Right lobe of liver (tissue), 4 donors: ENCODE measurements at regions not wholly inside any gene's neighbourhood (a gene's known extent, or its start where the extent isn't known, plus 50 kb on each side); places are given as distances from the start of the nearest gene placed in this dataset.

Source experiments
- POLR2A ChIP-seq: fragments of 450-650 bp; IDR thresholded peaks from one replicate; pipeline ENCODE4 v1.6.1; 2017; ENCODE audit warnings: antibody characterized with exemption, mild to moderate bottlenecking
- TF ChIP-seq, protein P1 (sequence below), 4 donors: fragments of 200-600 bp in 3 of 4; fragments of 450-650 bp in 1 of 4; IDR thresholded peaks; one replicate each; pipeline versions ENCODE4 v1.5.1 to v1.8.0; 2016 to 2022; ENCODE audit warnings: antibody characterized with exemption in 4 of 4, mild to moderate bottlenecking in 2 of 4
- donor health status: DM: no; HTN: no; CAD: no.
- donor health status: DM: no; HTN: no; CAD: no.
- donor health status: DM: no; HTN: yes; CAD: no.

DNA sequence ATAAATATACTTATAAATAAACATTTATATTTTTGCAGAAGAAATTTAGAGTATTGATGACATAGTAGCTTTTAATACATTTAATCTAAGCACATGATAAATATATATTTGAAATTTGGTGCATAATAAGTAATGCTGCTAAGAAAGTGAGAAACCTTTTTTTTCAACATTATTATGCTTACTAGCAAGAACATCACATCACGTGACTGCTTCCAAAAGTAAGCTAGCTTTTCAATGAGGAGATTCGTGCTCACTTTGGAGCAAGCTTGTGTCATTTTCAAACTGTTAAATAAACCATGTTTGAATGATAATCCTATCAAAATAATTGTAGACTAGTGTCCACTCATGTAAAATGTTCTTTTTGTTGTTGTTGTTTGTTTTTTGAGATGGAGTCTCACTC, 109.0 kb upstream of the SLC4A7 start:
- no peak for TF ChIP-seq POLR2A
- TF ChIP-seq, protein P1, sequence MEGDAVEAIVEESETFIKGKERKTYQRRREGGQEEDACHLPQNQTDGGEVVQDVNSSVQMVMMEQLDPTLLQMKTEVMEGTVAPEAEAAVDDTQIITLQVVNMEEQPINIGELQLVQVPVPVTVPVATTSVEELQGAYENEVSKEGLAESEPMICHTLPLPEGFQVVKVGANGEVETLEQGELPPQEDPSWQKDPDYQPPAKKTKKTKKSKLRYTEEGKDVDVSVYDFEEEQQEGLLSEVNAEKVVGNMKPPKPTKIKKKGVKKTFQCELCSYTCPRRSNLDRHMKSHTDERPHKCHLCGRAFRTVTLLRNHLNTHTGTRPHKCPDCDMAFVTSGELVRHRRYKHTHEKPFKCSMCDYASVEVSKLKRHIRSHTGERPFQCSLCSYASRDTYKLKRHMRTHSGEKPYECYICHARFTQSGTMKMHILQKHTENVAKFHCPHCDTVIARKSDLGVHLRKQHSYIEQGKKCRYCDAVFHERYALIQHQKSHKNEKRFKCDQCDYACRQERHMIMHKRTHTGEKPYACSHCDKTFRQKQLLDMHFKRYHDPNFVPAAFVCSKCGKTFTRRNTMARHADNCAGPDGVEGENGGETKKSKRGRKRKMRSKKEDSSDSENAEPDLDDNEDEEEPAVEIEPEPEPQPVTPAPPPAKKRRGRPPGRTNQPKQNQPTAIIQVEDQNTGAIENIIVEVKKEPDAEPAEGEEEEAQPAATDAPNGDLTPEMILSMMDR (IDR thresholded peaks at IDR 0.05): no peak
